ENCODE measurements at regions not wholly inside any gene's neighbourhood (a gene's known extent, or its start where the extent isn't known, plus 50 kb on each side); places are given as distances from the start of the nearest gene placed in this dataset.

DNA sequence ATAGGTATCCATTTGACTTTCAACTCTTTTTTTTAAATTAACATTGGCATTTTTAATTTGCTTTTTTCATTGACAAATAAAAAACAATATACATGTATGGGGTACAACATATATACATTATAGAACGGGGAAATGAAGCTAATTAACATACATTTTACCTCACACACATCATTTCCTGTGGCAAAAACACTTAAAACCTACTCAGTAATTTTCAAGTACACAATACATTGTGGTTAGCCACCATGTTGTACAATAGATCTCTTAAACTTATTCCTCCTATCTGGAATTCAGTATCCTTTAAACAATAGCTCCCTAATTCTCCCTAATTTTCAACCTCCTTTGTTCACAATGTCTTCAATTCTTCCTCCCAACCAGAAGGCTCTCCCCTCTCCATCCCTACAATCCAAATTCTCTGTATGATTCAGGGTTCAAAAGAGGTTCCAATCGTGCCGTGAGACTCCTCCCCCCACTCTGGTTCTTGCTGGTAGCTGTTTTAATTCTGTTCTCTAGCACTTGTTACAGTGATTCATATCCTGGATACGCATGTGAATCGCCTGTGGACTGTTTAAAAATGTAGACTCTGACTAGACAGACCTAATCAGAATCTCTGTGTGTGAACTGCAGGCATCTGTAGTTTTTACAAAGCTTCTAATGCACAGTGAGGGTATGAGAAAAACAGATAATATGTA lies 87.6 kb upstream of the DUSP10 start:
- Histone ChIP-seq H2BK120ac (replicated peaks; ENCODE audit: low read depth, low read length) (no peak overlapping the region), H2BK5ac (ENCODE audit: low read depth, low read length) (no peak overlapping the region; the same call in 1 of the 2 replicates), H3K14ac (ENCODE audit: insufficient read length) (no peak overlapping the region), H3K79me2 (ENCODE audit: control insufficient read depth in 1 of 2, insufficient read depth in 2 of 2, low read length in 2 of 2) (no peaks in the 10 kb centered on the region), H3K18ac (ENCODE audit: extremely low read depth, low read length) (no peak overlapping the region), H3K9me3 (ENCODE audit: insufficient read depth in 2 of 2, low read depth in 1 of 2, low read length in 1 of 2) (no peaks in the 10 kb centered on the region), H3K56ac (replicated peaks; ENCODE audit: insufficient read length, low read depth, low read length) (no peak overlapping the region), H3K4me1 (replicated peaks in 1 of 4; ENCODE audit: control insufficient read depth in 3 of 4, insufficient read depth in 4 of 4, low read length in 3 of 4) (peaks cover 1 to 4% (median 3%) of the 10 kb centered on the region in 4 experiments; a peak in 2 of 7 replicates), H3K79me1 (ENCODE audit: low read depth, low read length) (no peaks in the 10 kb centered on the region; the same call in 1 of the 2 replicates), H3K9ac (replicated peaks in 1 of 4; ENCODE audit: extremely low read depth in 1 of 4, low read depth in 3 of 4, low read length in 3 of 4) (no peak overlapping the region), H2AFZ (ENCODE audit: low read length) (no peak overlapping the region), H3K36me3 (ENCODE audit: control insufficient read depth in 2 of 4, insufficient read depth in 4 of 4, low read length in 3 of 4) (no peaks in the 10 kb centered on the region), H3K23me2 (ENCODE audit: low read depth, low read length) (no peaks in the 10 kb centered on the region), H3K27me3 (replicated peaks in 1 of 4; ENCODE audit: control insufficient read depth in 3 of 4, extremely low read depth in 1 of 4, insufficient read depth in 3 of 4, low read length in 3 of 4) (no peaks in the 10 kb centered on the region), H2BK15ac (ENCODE audit: low read length) (no peak overlapping the region), H3K4ac (replicated peaks; ENCODE audit: insufficient read length, low read depth, low read length) (no peak overlapping the region), H2BK20ac (ENCODE audit: low read length) (no peak overlapping the region), H4K91ac (replicated peaks; ENCODE audit: insufficient read length, low read length) (no peak overlapping the region), H2AK5ac (ENCODE audit: low read depth, low read length) (no peak overlapping the region), H2BK12ac (ENCODE audit: low read depth, low read length) (0 out of 2 replicates have a peak overlapping the region, but pooled peaks have one; percentile 81), H3K4me3 (ENCODE audit: extremely low read depth in 1 of 4, insufficient read depth in 2 of 4, low read depth in 3 of 4, low read length in 4 of 4) (no peak overlapping the region), H3K23ac (ENCODE audit: insufficient read length) (no peak overlapping the region), H4K8ac (ENCODE audit: extremely low read depth, insufficient read depth, low read length) (no peak overlapping the region), H3K4me2 (ENCODE audit: insufficient read depth in 1 of 2, low read depth in 2 of 2, low read length in 2 of 2) (no peak overlapping the region), H4K20me1 (replicated peaks in 1 of 2; ENCODE audit: control insufficient read depth in 1 of 2, insufficient read depth in 2 of 2, low read length in 2 of 2) (no peaks in the 10 kb centered on the region), H4K5ac (ENCODE audit: insufficient read length, low read depth, low read length) (no peak overlapping the region), H3K27ac (ENCODE audit: low read depth, low read length) (no peak overlapping the region)
- CTCF ChIA-PET (ENCODE audit: partially characterized antibody), result interaction anchor here (0.6 to 1.3 kb wide), 3 partner anchors 8 to 267 kb away, joined by 3 to 4 read pairs (median 3); no protein-coding TSS in a partner anchor
- no peak for FAIRE-seq
- POLR2A ChIA-PET (ENCODE audit: partially characterized antibody), result no interaction called here
- 94% methylated on average over 5 of the region's 5 CpGs; no CpG with 5 or more reads in 1 of the 2 experiments for WGBS, 2 experiments (ENCODE audit: extremely low coverage in 1 of 2, insufficient coverage in 1 of 2, insufficient read length in 1 of 2, insufficient replicate concordance in 2 of 2, low coverage in 1 of 2, low lambda C conversion rate in 2 of 2, missing lambda C conversion rate in 1 of 2)
- no peak for DNase-seq (ENCODE audit: low read depth in 1 of 2, low spot score in 2 of 2)
- TF ChIP-seq NANOG (IDR thresholded peaks at IDR 0.05; ENCODE audit: insufficient read depth, low read depth, low read length, poor library complexity, severe bottlenecking) (no peak), EP300 (IDR thresholded peaks at IDR 0.05; ENCODE audit: borderline replicate concordance in 1 of 2, low read depth in 2 of 2, low read length in 2 of 2) (no peak), RBBP5 (IDR thresholded peaks at IDR 0.05; ENCODE audit: borderline replicate concordance, low read depth, low read length) (no peak), TAF7 (optimal IDR thresholded peaks at IDR 0.05; ENCODE audit: borderline replicate concordance, low read depth, low read length) (no peak), SP2 (IDR thresholded peaks at IDR 0.05; ENCODE audit: low read length) (no peak), EGR1 (IDR thresholded peaks at IDR 0.05; ENCODE audit: borderline replicate concordance, low read depth, low read length) (no peak), SIX5 (IDR thresholded peaks at IDR 0.05; ENCODE audit: low read depth, low read length) (no peak), MAFK (IDR thresholded peaks at IDR 0.05; ENCODE audit: low read depth, low read length) (no peak)
- TF ChIP-seq, protein P1, sequence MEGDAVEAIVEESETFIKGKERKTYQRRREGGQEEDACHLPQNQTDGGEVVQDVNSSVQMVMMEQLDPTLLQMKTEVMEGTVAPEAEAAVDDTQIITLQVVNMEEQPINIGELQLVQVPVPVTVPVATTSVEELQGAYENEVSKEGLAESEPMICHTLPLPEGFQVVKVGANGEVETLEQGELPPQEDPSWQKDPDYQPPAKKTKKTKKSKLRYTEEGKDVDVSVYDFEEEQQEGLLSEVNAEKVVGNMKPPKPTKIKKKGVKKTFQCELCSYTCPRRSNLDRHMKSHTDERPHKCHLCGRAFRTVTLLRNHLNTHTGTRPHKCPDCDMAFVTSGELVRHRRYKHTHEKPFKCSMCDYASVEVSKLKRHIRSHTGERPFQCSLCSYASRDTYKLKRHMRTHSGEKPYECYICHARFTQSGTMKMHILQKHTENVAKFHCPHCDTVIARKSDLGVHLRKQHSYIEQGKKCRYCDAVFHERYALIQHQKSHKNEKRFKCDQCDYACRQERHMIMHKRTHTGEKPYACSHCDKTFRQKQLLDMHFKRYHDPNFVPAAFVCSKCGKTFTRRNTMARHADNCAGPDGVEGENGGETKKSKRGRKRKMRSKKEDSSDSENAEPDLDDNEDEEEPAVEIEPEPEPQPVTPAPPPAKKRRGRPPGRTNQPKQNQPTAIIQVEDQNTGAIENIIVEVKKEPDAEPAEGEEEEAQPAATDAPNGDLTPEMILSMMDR (IDR thresholded peaks at IDR 0.05; ENCODE audit: control extremely low read depth in 1 of 3, insufficient read depth in 1 of 3, low read depth in 1 of 3, low read length in 3 of 3), result no peak

All from H1 (cell line).